Adrenal gland (tissue), 5 donors: ENCODE measurements at regions not wholly inside any gene's neighbourhood (a gene's known extent, or its start where the extent isn't known, plus 50 kb on each side); places are given as distances from the start of the nearest gene placed in this dataset.

ENCODE experiments used
- POLR2A ChIP-seq, 2 donors: fragments of 450-650 bp; IDR thresholded peaks; one replicate each; pipeline ENCODE4 v1.6.1; 2017; ENCODE audit warnings: antibody characterized with exemption in 2 of 2, mild to moderate bottlenecking in 2 of 2, moderate library complexity in 1 of 2
- TF ChIP-seq, protein P1 (sequence below), 6 experiments: fragments of 450-650 bp in 4 of 6; fragments of 200-600 bp in 2 of 6; sonication (generic) in 1 of 6; IDR thresholded peaks; 1 replicate in 5 of 6; 2 replicates in 1 of 6; pipeline versions ENCODE4 v1.5.1 to v1.8.0; 2016 to 2021; ENCODE audit warnings: antibody characterized with exemption in 6 of 6, mild to moderate bottlenecking in 2 of 6, moderate library complexity in 1 of 6
- donor health status: DM: no; HTN: no; CAD: no.

DNA sequence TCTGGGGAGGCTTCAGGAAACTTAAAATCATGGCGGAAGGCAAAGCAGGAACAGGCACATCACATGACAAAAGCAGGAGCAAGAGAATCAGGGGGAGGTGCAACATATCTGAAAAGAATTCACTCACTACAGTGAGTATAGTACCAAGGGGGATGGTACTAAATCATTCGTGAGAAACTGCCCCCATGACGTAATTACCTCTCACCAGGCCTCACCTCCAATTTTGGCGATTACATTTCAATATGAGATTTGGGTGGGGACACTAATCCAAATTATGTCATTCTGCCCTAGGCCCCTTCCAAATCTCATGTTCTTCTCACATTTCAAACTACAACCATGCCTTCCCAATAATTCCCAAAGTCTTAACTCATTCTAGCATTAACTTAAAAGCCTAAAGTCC, 740.8 kb upstream of the SOX11 start:
- TF ChIP-seq, protein P1, sequence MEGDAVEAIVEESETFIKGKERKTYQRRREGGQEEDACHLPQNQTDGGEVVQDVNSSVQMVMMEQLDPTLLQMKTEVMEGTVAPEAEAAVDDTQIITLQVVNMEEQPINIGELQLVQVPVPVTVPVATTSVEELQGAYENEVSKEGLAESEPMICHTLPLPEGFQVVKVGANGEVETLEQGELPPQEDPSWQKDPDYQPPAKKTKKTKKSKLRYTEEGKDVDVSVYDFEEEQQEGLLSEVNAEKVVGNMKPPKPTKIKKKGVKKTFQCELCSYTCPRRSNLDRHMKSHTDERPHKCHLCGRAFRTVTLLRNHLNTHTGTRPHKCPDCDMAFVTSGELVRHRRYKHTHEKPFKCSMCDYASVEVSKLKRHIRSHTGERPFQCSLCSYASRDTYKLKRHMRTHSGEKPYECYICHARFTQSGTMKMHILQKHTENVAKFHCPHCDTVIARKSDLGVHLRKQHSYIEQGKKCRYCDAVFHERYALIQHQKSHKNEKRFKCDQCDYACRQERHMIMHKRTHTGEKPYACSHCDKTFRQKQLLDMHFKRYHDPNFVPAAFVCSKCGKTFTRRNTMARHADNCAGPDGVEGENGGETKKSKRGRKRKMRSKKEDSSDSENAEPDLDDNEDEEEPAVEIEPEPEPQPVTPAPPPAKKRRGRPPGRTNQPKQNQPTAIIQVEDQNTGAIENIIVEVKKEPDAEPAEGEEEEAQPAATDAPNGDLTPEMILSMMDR (IDR thresholded peaks at IDR 0.05) = no peak
- no peak for TF ChIP-seq POLR2A (IDR thresholded peaks at IDR 0.05)
